ENCODE measurements at regions not wholly inside any gene's neighbourhood (a gene's known extent, or its start where the extent isn't known, plus 50 kb on each side); places are given as distances from the start of the nearest gene placed in this dataset.

GRCh38 chr1:29633771-29634170, 397.4 kb downstream of the PTPRU start:
- Histone ChIP-seq H3K4me1 (ENCODE audit: control insufficient read depth in 1 of 2, insufficient read depth in 2 of 2, low read length in 2 of 2) (peaks cover 0 to 4% of the 10 kb centered on the region in 2 donors), H3K9me3 (ENCODE audit: control insufficient read depth in 1 of 2, low read length in 2 of 2) (no peaks in the 10 kb centered on the region), H3K27ac (ENCODE audit: low read length) (no peak overlapping the region), H3K27me3 (ENCODE audit: low read depth, low read length) (no peaks in the 10 kb centered on the region), H3K36me3 (ENCODE audit: control insufficient read depth in 1 of 2, insufficient read depth in 2 of 2, low read length in 2 of 2) (no peaks in the 10 kb centered on the region), H3K4me3 (ENCODE audit: low read depth in 1 of 2, low read length in 2 of 2) (no peak overlapping the region)

- H3K4me3 ChIP-seq (ENCODE audit: low read depth in 1 of 2, low read length in 2 of 2), result no peak overlapping the region
- H3K36me3 ChIP-seq (ENCODE audit: control insufficient read depth in 1 of 2, insufficient read depth in 2 of 2, low read length in 2 of 2), result no peaks in the 10 kb centered on the region
- no peak overlapping the region for H3K27ac ChIP-seq (ENCODE audit: low read length)
- peaks cover 0 to 5% of the 10 kb centered on the region in 2 donors for H3K9me3 ChIP-seq (ENCODE audit: control insufficient read depth in 1 of 2, low read length in 2 of 2)
- H3K27me3 ChIP-seq (ENCODE audit: low read depth, low read length), result no peaks in the 10 kb centered on the region
- H3K4me1 ChIP-seq (ENCODE audit: control insufficient read depth in 1 of 2, insufficient read depth in 2 of 2, low read length in 2 of 2), result peaks cover 0 to 4% of the 10 kb centered on the region in 2 donors
These were observed 396.7 kb downstream of the PTPRU start for GRCh38 chr1:29632806-29633615.

- peaks cover 0 to 10% of the 10 kb centered on the region in 2 donors for H3K9me3 ChIP-seq (ENCODE audit: control insufficient read depth in 1 of 2, low read length in 2 of 2)
- no peak overlapping the region for H3K4me3 ChIP-seq (ENCODE audit: low read depth in 1 of 2, low read length in 2 of 2)
- no peak overlapping the region for H3K27ac ChIP-seq (ENCODE audit: low read length)
- H3K36me3 ChIP-seq (ENCODE audit: control insufficient read depth in 1 of 2, insufficient read depth in 2 of 2, low read length in 2 of 2), result no peaks in the 10 kb centered on the region
- H3K27me3 ChIP-seq (ENCODE audit: low read depth, low read length), result no peaks in the 10 kb centered on the region
- peaks cover 0 to 4% of the 10 kb centered on the region in 2 donors for H3K4me1 ChIP-seq (ENCODE audit: control insufficient read depth in 1 of 2, insufficient read depth in 2 of 2, low read length in 2 of 2)
These were observed 395.8 kb downstream of the PTPRU start for GRCh38 chr1:29631836-29632805.

GRCh38 chr1:29631361-29631760, 395.0 kb downstream of the PTPRU start:
- Histone ChIP-seq H3K27me3 (ENCODE audit: low read depth, low read length) (no peaks in the 10 kb centered on the region), H3K4me3 (ENCODE audit: low read depth in 1 of 2, low read length in 2 of 2) (no peak overlapping the region), H3K4me1 (ENCODE audit: control insufficient read depth in 1 of 2, insufficient read depth in 2 of 2, low read length in 2 of 2) (peaks cover 0 to 4% of the 10 kb centered on the region in 2 donors), H3K36me3 (ENCODE audit: control insufficient read depth in 1 of 2, insufficient read depth in 2 of 2, low read length in 2 of 2) (no peaks in the 10 kb centered on the region), H3K27ac (ENCODE audit: low read length) (no peak overlapping the region), H3K9me3 (ENCODE audit: control insufficient read depth in 1 of 2, low read length in 2 of 2) (peaks cover 0 to 10% of the 10 kb centered on the region in 2 donors)

GRCh38 chr1:29630756-29631155, 394.4 kb downstream of the PTPRU start:
- H3K4me1 ChIP-seq (ENCODE audit: control insufficient read depth in 1 of 2, insufficient read depth in 2 of 2, low read length in 2 of 2), result peaks cover 0 to 4% of the 10 kb centered on the region in 2 donors
- no peaks in the 10 kb centered on the region for H3K27me3 ChIP-seq (ENCODE audit: low read depth, low read length)
- H3K4me3 ChIP-seq (ENCODE audit: low read depth in 1 of 2, low read length in 2 of 2), result no peak overlapping the region
- H3K9me3 ChIP-seq (ENCODE audit: control insufficient read depth in 1 of 2, low read length in 2 of 2), result peaks cover 0 to 10% of the 10 kb centered on the region in 2 donors
- H3K36me3 ChIP-seq (ENCODE audit: control insufficient read depth in 1 of 2, insufficient read depth in 2 of 2, low read length in 2 of 2), result no peaks in the 10 kb centered on the region
- no peak overlapping the region for H3K27ac ChIP-seq (ENCODE audit: low read length)

GRCh38 chr1:29629814-29630516, 393.6 kb downstream of the PTPRU start:
- Histone ChIP-seq H3K36me3 (ENCODE audit: control insufficient read depth in 1 of 2, insufficient read depth in 2 of 2, low read length in 2 of 2) (no peaks in the 10 kb centered on the region), H3K9me3 (ENCODE audit: control insufficient read depth in 1 of 2, low read length in 2 of 2) (peaks cover 0 to 10% of the 10 kb centered on the region in 2 donors), H3K27ac (ENCODE audit: low read length) (no peak overlapping the region), H3K4me3 (ENCODE audit: low read depth in 1 of 2, low read length in 2 of 2) (no peak overlapping the region), H3K27me3 (ENCODE audit: low read depth, low read length) (no peaks in the 10 kb centered on the region), H3K4me1 (ENCODE audit: control insufficient read depth in 1 of 2, insufficient read depth in 2 of 2, low read length in 2 of 2) (peaks cover 0 to 4% of the 10 kb centered on the region in 2 donors)

GRCh38 chr1:29629401-29629800, 393.1 kb downstream of the PTPRU start:
- H3K4me3 ChIP-seq (ENCODE audit: low read depth in 1 of 2, low read length in 2 of 2), result no peak overlapping the region
- no peak overlapping the region for H3K27ac ChIP-seq (ENCODE audit: low read length)
- peaks cover 0 to 4% of the 10 kb centered on the region in 2 donors for H3K4me1 ChIP-seq (ENCODE audit: control insufficient read depth in 1 of 2, insufficient read depth in 2 of 2, low read length in 2 of 2)
- no peaks in the 10 kb centered on the region for H3K36me3 ChIP-seq (ENCODE audit: control insufficient read depth in 1 of 2, insufficient read depth in 2 of 2, low read length in 2 of 2)
- H3K9me3 ChIP-seq (ENCODE audit: control insufficient read depth in 1 of 2, low read length in 2 of 2), result peaks cover 0 to 10% of the 10 kb centered on the region in 2 donors
- H3K27me3 ChIP-seq (ENCODE audit: low read depth, low read length), result no peaks in the 10 kb centered on the region

- H3K9me3 ChIP-seq (ENCODE audit: control insufficient read depth in 1 of 2, low read length in 2 of 2), result peaks cover 0 to 10% of the 10 kb centered on the region in 2 donors
- no peaks in the 10 kb centered on the region for H3K27me3 ChIP-seq (ENCODE audit: low read depth, low read length)
- H3K4me3 ChIP-seq (ENCODE audit: low read depth in 1 of 2, low read length in 2 of 2), result no peak overlapping the region
- H3K4me1 ChIP-seq (ENCODE audit: control insufficient read depth in 1 of 2, insufficient read depth in 2 of 2, low read length in 2 of 2), result no peaks in the 10 kb centered on the region
- H3K36me3 ChIP-seq (ENCODE audit: control insufficient read depth in 1 of 2, insufficient read depth in 2 of 2, low read length in 2 of 2), result no peaks in the 10 kb centered on the region
- H3K27ac ChIP-seq (ENCODE audit: low read length), result no peak overlapping the region
These were observed 391.9 kb downstream of the PTPRU start for GRCh38 chr1:29628190-29628589.

- Histone ChIP-seq H3K36me3 (ENCODE audit: control insufficient read depth in 1 of 2, insufficient read depth in 2 of 2, low read length in 2 of 2) (no peaks in the 10 kb centered on the region), H3K9me3 (ENCODE audit: control insufficient read depth in 1 of 2, low read length in 2 of 2) (peaks cover 0 to 10% of the 10 kb centered on the region in 2 donors), H3K4me1 (ENCODE audit: control insufficient read depth in 1 of 2, insufficient read depth in 2 of 2, low read length in 2 of 2) (no peaks in the 10 kb centered on the region), H3K27me3 (ENCODE audit: low read depth, low read length) (peaks cover 5% of the 10 kb centered on the region), H3K4me3 (ENCODE audit: low read depth in 1 of 2, low read length in 2 of 2) (no peak overlapping the region), H3K27ac (ENCODE audit: low read length) (no peak overlapping the region)
These were observed 390.4 kb downstream of the PTPRU start for GRCh38 chr1:29626726-29627125.

GRCh38 chr1:29626066-29626465, 389.7 kb downstream of the PTPRU start:
- no peaks in the 10 kb centered on the region for H3K4me1 ChIP-seq (ENCODE audit: control insufficient read depth in 1 of 2, insufficient read depth in 2 of 2, low read length in 2 of 2)
- H3K36me3 ChIP-seq (ENCODE audit: control insufficient read depth in 1 of 2, insufficient read depth in 2 of 2, low read length in 2 of 2), result no peaks in the 10 kb centered on the region
- H3K27ac ChIP-seq (ENCODE audit: low read length), result no peak overlapping the region
- H3K9me3 ChIP-seq (ENCODE audit: control insufficient read depth in 1 of 2, low read length in 2 of 2), result peaks cover 0 to 10% of the 10 kb centered on the region in 2 donors
- H3K4me3 ChIP-seq (ENCODE audit: low read depth in 1 of 2, low read length in 2 of 2), result no peak overlapping the region
- peaks cover 5% of the 10 kb centered on the region for H3K27me3 ChIP-seq (ENCODE audit: low read depth, low read length)

- Histone ChIP-seq H3K27ac (ENCODE audit: low read length) (no peak overlapping the region), H3K27me3 (ENCODE audit: low read depth, low read length) (peaks cover 5% of the 10 kb centered on the region), H3K36me3 (ENCODE audit: control insufficient read depth in 1 of 2, insufficient read depth in 2 of 2, low read length in 2 of 2) (no peaks in the 10 kb centered on the region), H3K9me3 (ENCODE audit: control insufficient read depth in 1 of 2, low read length in 2 of 2) (peaks cover 0 to 10% of the 10 kb centered on the region in 2 donors), H3K4me1 (ENCODE audit: control insufficient read depth in 1 of 2, insufficient read depth in 2 of 2, low read length in 2 of 2) (no peaks in the 10 kb centered on the region), H3K4me3 (ENCODE audit: low read depth in 1 of 2, low read length in 2 of 2) (no peak overlapping the region)
These were observed 388.7 kb downstream of the PTPRU start for GRCh38 chr1:29625084-29625420.
